ENCODE measurements at regions not wholly inside any gene's neighbourhood (a gene's known extent, or its start where the extent isn't known, plus 50 kb on each side); places are given as distances from the start of the nearest gene placed in this dataset.

DNA sequence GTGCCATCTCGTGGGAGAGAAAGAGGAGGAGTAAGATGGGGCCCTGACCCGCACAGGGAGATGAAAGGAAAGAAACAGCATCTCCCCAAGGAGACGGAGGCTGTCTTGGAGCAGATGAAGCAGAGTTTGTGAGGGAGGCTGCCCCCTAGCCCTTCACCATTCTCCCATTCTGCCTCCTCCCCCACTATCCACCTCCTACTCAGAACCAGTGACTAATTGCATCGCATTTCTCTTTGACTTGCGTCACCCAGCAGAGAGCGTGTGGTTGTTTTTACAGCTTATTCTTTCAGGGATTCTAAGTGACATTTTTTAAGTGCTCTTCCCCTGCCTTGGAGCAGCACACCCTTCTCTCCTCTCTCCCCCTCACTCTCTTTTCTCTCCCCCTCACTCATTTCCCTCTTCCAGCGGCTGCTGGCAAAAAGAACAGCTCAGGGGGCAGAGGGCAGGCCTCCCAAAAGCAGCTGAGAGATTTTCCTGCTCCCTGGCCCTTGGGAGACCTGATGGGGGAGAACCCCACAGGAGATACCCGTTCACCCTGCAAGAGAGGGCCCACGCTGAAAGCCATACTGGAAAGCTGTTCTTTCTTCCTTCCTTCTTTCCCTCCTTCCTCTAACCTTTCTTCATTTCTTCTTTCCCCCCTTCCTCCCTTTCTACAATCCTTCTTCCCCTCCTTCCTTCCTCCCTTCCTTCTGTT lies 91.8 kb downstream of the MRPL46 start:
- TF ChIP-seq, protein P1, sequence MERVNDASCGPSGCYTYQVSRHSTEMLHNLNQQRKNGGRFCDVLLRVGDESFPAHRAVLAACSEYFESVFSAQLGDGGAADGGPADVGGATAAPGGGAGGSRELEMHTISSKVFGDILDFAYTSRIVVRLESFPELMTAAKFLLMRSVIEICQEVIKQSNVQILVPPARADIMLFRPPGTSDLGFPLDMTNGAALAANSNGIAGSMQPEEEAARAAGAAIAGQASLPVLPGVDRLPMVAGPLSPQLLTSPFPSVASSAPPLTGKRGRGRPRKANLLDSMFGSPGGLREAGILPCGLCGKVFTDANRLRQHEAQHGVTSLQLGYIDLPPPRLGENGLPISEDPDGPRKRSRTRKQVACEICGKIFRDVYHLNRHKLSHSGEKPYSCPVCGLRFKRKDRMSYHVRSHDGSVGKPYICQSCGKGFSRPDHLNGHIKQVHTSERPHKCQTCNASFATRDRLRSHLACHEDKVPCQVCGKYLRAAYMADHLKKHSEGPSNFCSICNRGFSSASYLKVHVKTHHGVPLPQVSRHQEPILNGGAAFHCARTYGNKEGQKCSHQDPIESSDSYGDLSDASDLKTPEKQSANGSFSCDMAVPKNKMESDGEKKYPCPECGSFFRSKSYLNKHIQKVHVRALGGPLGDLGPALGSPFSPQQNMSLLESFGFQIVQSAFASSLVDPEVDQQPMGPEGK (CRISPR knock-in tag; IDR thresholded peaks at IDR 0.05; ENCODE audit: borderline replicate concordance), result no peak
- no peak for TF ChIP-seq TSHZ2 (CRISPR knock-in tag; IDR thresholded peaks at IDR 0.05)
- TF ChIP-seq TCF4 (CRISPR knock-in tag; IDR thresholded peaks at IDR 0.05; ENCODE audit: borderline replicate concordance), result no peak
- no peak for TF ChIP-seq ZC3H10 (CRISPR knock-in tag; IDR thresholded peaks at IDR 0.05)
- TF ChIP-seq GLIS3 (CRISPR knock-in tag; IDR thresholded peaks at IDR 0.05), result no peak
- TF ChIP-seq ARNTL (CRISPR knock-in tag; IDR thresholded peaks at IDR 0.05; ENCODE audit: borderline replicate concordance, low read depth), result no peak
- TF ChIP-seq, protein P2, sequence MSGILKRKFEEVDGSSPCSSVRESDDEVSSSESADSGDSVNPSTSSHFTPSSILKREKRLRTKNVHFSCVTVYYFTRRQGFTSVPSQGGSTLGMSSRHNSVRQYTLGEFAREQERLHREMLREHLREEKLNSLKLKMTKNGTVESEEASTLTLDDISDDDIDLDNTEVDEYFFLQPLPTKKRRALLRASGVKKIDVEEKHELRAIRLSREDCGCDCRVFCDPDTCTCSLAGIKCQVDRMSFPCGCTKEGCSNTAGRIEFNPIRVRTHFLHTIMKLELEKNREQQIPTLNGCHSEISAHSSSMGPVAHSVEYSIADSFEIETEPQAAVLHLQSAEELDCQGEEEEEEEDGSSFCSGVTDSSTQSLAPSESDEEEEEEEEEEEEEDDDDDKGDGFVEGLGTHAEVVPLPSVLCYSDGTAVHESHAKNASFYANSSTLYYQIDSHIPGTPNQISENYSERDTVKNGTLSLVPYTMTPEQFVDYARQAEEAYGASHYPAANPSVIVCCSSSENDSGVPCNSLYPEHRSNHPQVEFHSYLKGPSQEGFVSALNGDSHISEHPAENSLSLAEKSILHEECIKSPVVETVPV (CRISPR knock-in tag; IDR thresholded peaks at IDR 0.05), result no peak
- no peak for TF ChIP-seq ZFP3 (CRISPR knock-in tag; IDR thresholded peaks at IDR 0.05)
- no peak for TF ChIP-seq ESRRG (CRISPR knock-in tag; IDR thresholded peaks at IDR 0.05)
- TF ChIP-seq, protein P3, sequence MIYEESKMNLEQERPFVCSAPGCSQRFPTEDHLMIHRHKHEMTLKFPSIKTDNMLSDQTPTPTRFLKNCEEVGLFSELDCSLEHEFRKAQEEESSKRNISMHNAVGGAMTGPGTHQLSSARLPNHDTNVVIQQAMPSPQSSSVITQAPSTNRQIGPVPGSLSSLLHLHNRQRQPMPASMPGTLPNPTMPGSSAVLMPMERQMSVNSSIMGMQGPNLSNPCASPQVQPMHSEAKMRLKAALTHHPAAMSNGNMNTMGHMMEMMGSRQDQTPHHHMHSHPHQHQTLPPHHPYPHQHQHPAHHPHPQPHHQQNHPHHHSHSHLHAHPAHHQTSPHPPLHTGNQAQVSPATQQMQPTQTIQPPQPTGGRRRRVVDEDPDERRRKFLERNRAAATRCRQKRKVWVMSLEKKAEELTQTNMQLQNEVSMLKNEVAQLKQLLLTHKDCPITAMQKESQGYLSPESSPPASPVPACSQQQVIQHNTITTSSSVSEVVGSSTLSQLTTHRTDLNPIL (CRISPR knock-in tag; IDR thresholded peaks at IDR 0.05; ENCODE audit: low read depth), result no peak
- TF ChIP-seq RARB (CRISPR knock-in tag; IDR thresholded peaks at IDR 0.05), result no peak
- TF ChIP-seq ISL1 (CRISPR knock-in tag; IDR thresholded peaks at IDR 0.05), result no peak
- TF ChIP-seq OSR1 (CRISPR knock-in tag; IDR thresholded peaks at IDR 0.05), result no peak
- TF ChIP-seq ZNF565 (CRISPR knock-in tag; conservative IDR thresholded peaks at IDR 0.05; ENCODE audit: low read depth), result no peak
- TF ChIP-seq BACH2 (CRISPR knock-in tag; IDR thresholded peaks at IDR 0.05; ENCODE audit: borderline replicate concordance), result no peak

DNA sequence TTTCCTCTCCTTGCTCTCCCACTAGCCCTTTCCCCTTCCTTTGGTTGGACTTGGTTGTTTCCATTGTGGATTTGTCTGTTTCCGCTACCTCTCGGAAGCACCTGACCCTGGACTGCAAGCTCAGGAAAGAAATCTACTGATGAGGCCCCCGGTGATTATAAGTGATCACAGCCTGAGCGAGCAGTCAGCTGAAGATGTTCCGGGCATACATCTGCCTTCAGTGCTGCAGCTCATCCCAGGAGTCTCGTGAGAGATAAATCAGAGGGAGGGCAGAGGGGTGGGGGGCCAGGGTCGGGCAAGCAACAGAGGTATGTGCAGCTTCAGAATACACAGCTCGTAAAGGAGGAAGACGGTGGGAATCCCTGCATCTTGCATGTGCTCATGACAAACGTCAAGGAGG lies 102.1 kb downstream of the MRPL46 start:
- no peak for ATAC-seq
- no peak for TF ChIP-seq ZC3H10 (CRISPR knock-in tag; IDR thresholded peaks at IDR 0.05)
- TF ChIP-seq, protein P4, sequence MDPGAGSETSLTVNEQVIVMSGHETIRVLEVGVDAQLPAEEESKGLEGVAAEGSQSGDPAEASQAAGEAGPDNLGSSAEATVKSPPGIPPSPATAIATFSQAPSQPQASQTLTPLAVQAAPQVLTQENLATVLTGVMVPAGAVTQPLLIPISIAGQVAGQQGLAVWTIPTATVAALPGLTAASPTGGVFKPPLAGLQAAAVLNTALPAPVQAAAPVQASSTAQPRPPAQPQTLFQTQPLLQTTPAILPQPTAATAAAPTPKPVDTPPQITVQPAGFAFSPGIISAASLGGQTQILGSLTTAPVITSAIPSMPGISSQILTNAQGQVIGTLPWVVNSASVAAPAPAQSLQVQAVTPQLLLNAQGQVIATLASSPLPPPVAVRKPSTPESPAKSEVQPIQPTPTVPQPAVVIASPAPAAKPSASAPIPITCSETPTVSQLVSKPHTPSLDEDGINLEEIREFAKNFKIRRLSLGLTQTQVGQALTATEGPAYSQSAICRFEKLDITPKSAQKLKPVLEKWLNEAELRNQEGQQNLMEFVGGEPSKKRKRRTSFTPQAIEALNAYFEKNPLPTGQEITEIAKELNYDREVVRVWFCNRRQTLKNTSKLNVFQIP (CRISPR knock-in tag; IDR thresholded peaks at IDR 0.05; ENCODE audit: borderline replicate concordance, low read depth), result no peak
- TF ChIP-seq, protein P2 (CRISPR knock-in tag; IDR thresholded peaks at IDR 0.05), result no peak
- no peak for TF ChIP-seq ZFP30 (CRISPR knock-in tag; IDR thresholded peaks at IDR 0.05)
- TF ChIP-seq SNAI2 (CRISPR knock-in tag; IDR thresholded peaks at IDR 0.05), result no peak
- TF ChIP-seq, protein P1 (CRISPR knock-in tag; IDR thresholded peaks at IDR 0.05; ENCODE audit: borderline replicate concordance), result no peak
- TF ChIP-seq RARB (CRISPR knock-in tag; IDR thresholded peaks at IDR 0.05), result no peak
- TF ChIP-seq ZNF8 (CRISPR knock-in tag; IDR thresholded peaks at IDR 0.05), result no peak
- no peak for TF ChIP-seq ARNTL (CRISPR knock-in tag; IDR thresholded peaks at IDR 0.05; ENCODE audit: borderline replicate concordance, low read depth)
- no peak for TF ChIP-seq TSHZ2 (CRISPR knock-in tag; IDR thresholded peaks at IDR 0.05)
- TF ChIP-seq BACH2 (CRISPR knock-in tag; IDR thresholded peaks at IDR 0.05; ENCODE audit: borderline replicate concordance), result no peak
- TF ChIP-seq CSDC2 (CRISPR knock-in tag; IDR thresholded peaks at IDR 0.05), result no peak
- no peak for TF ChIP-seq ZNF565 (CRISPR knock-in tag; conservative IDR thresholded peaks at IDR 0.05; ENCODE audit: low read depth)

More for the DNA sequence above, 91.8 kb downstream of the MRPL46 start:
- ATAC-seq, result no peak

Measured in SK-N-SH treated with all-trans-retinoic acid at 6 μM for 48 hours (cell line).